DND-41 (cell line): ENCODE measurements at regions not wholly inside any gene's neighbourhood (a gene's known extent, or its start where the extent isn't known, plus 50 kb on each side); places are given as distances from the start of the nearest gene placed in this dataset.
"Not testable (repeated sequence)": the region's sequence is repeated elsewhere in the genome, so short reads cannot be mapped to it uniquely, and the experiment has no call there.

Experiments
- CTCF ChIP-seq: IDR thresholded peaks from 2 replicates; pipeline ENCODE4 v1.5.1; 2012; ENCODE audit warnings: borderline replicate concordance, low read length, moderate library complexity, mild to moderate bottlenecking; ENCODE audit not compliant: poor library complexity, severe bottlenecking; ENCODE audit errors: extremely low read depth
- EZH2 ChIP-seq: IDR thresholded peaks from 3 replicates; pipeline ENCODE4 v1.6.1; 2012; ENCODE audit warnings: borderline replicate concordance, low read depth, mild to moderate bottlenecking, moderate library complexity, low read length, inconsistent platforms; ENCODE audit not compliant: severe bottlenecking

- not testable (repeated sequence) for TF ChIP-seq EZH2, CTCF
These were observed 285.9 kb upstream of the CRY1 start for GRCh38 chr12:107379142-107379851.
